GM19193 (cell line): ENCODE measurements at regions not wholly inside any gene's neighbourhood (a gene's known extent, or its start where the extent isn't known, plus 50 kb on each side); places are given as distances from the start of the nearest gene placed in this dataset.
A peak's percentile ranks its signal among the peaks of the same experiment; 100 is the strongest.

Experiments used
- POLR2A ChIP-seq: IDR thresholded peaks from 4 replicates; pipeline ENCODE4 v1.6.1; 2011; ENCODE audit not compliant: insufficient read depth, insufficient read length; ENCODE audit errors: extremely low read depth

DNA sequence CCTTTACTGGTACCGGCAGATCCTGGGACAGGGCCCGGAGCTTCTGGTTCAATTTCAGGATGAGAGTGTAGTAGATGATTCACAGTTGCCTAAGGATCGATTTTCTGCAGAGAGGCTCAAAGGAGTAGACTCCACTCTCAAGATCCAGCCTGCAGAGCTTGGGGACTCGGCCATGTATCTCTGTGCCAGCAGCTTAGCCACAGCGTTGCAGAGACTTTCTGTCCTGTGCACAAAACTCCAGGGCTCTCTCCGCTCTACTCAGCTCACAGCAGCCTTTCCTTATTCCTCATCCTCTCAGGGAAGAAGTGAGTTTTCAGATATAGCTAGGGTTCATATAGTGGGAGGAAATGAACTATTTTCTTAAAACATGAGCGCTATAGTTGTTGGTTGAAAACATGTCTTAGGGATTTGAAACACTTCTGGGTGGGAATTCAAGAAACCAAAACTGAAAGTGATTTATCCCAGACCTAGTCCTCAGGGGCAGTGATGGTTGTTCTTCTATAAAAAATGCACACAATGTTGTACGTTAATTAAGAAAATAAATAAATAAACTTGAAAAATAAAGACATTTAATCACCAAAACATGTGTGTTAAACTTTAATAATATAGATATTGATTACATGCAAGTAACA, 150.2 kb upstream of the PRSS58 start:
- TF ChIP-seq POLR2A, result no peak

DNA sequence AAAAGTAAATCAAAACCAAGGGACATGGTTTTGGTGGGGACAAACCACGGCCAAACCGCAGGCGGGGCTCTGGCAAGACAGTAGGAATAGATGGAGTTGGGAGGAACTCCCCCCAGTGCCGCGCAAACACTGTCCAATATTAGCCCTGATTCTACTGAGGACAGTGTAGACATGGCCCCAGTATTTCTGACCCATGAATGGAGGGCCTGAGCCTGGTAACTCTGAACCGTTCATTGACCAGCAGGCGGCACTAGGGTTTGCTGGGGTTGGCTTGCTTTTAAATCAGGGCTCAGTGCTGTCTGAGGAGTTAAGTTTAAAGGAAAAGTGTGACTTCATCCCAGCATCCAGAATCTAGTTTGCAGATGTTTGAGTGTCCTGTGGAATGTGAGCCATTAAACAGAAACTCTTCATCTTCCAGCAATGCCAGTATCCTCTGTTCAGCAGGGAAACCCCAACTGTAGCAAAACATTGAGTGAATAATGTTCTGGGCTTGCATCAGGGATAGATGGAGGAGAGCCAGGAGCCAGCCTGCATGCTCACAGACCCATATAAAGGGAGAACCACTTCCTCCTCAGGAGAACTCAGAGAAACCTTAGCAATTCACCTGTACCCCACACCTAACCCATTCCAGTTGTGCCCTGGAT, 147.4 kb upstream of the PRSS58 start:
- no peak for TF ChIP-seq POLR2A

GRCh38 chr7:142401951-142402350, 144.1 kb upstream of the PRSS58 start:
- no peak for TF ChIP-seq POLR2A

DNA sequence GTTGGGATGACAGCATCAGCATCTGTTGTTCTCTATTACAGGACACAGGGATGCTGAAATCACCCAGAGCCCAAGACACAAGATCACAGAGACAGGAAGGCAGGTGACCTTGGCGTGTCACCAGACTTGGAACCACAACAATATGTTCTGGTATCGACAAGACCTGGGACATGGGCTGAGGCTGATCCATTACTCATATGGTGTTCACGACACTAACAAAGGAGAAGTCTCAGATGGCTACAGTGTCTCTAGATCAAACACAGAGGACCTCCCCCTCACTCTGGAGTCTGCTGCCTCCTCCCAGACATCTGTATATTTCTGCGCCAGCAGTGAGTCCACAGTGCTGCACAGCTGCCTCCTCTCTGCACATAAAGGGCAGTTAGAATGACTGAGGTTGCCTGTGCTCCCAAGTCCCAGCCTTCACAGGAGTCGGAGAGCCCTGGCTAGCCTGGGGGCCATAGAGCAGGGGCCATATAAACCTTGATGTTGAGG, 142.2 kb upstream of the PRSS58 start:
- no peak for TF ChIP-seq POLR2A

- no peak for TF ChIP-seq POLR2A
Observed at GRCh38 chr7:142391191-142391992, 133.5 kb upstream of the PRSS58 start.

GRCh38 chr7:142389544-142389943, 131.7 kb upstream of the PRSS58 start:
- TF ChIP-seq POLR2A, result no peak

GRCh38 chr7:142385491-142386340, 127.9 kb upstream of the PRSS58 start:
- TF ChIP-seq POLR2A, result no peak

GRCh38 chr7:142384493-142384922, 126.7 kb upstream of the PRSS58 start:
- TF ChIP-seq POLR2A, result no peak

DNA sequence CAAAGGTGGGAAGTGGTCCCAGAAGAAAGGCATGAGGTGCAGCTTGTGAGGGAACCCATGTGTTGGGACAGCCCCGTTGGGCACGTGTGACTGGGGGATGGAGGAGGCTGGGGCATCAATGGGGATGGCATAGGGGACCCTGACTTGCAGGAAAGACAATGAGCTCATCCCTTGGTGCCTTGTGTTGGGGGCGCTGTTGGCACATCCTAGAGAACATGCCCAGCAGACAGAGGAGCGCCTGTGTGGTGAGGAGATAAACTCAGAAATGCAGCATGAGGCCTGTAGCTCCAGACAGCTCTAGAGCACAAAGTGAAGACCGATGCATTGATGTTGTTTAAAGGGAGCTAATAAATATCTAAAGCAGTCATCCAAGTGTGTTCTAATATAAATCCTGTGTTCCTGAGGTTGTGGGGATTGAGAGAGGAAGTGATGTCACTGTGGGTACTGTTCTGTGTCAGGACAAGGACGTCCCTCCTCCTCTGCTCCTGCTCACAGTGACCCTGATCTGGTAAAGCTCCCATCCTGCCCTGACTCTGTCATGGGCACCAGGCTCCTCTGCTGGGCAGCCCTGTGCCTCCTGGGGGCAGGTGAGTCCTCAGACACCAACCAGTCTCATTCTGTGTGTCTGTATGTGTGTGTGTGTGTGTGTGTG, 126.1 kb upstream of the PRSS58 start:
- TF ChIP-seq POLR2A, result peak; percentile 18

- no peak for TF ChIP-seq POLR2A
Observed at GRCh38 chr7:142381727-142382390, 124.0 kb upstream of the PRSS58 start.

- no peak for TF ChIP-seq POLR2A
Observed at GRCh38 chr7:142380069-142380468, 122.2 kb upstream of the PRSS58 start.

DNA sequence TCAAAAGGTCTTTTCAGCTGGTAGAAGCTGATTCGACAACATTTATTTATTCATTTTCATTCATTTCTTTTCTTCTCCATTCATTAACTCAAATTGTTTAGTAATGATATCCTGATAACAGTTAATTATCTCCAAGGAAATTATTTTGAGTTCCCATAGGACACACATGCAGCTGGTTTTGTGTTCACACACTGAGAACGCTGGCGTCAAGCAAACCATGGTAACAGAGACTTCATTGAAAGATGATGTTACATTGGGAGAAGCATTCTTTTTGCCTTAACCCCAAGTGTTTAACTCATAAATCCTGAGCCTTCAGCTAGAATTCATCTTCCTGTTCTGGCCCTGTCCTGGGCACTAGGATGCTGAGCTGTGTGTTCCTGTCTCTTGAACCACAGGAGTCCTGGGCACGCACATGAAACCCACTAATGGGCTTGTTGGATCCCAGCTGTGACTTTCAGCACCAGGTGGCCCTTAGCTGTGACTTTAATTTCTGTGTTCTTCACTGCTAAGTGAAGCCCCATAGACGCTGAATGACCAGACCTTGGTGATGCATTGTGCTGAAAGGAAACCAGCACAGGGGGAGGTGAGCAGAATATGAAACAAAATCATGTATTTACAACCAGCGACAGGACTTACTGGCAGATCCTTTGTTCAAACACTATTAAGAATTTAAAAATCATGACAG, 121.5 kb upstream of the PRSS58 start:
- no peak for TF ChIP-seq POLR2A

- no peak for TF ChIP-seq POLR2A
Observed at GRCh38 chr7:142377567-142377966, 119.7 kb upstream of the PRSS58 start.

DNA sequence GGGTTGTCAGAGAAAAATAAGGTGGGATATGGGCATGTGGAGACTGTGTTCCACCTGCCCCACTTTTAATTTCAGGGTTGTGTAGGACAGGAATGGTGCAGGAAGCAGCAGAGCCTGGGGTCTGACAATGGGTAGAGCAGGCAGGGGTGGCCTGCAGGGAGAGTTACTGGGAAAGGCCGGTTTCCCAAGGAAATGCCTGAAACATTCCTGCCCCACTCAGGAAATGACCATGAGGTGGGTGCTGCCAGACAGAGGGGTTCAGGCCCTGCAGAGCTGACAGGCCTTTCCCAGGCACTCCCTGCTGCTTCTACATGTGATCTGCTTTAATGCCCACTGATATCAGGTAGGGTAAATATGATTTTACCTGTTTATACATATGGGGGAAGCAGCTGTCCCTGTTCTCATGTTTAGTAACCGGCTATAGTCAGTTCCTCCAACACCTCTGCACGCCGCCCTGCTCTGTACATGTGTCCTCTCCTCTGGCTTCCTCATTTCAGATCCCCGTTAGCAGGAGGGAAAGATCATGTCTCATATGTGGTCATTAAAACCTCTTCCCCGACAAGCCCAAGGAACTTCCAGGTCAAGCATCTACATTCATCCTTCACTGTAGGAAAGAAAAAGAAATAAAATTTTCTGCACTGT, 118.6 kb upstream of the PRSS58 start:
- TF ChIP-seq POLR2A, result no peak
